ENCODE measurements at regions not wholly inside any gene's neighbourhood (a gene's known extent, or its start where the extent isn't known, plus 50 kb on each side); places are given as distances from the start of the nearest gene placed in this dataset.

- Histone ChIP-seq H3K9me3 (ENCODE audit: control insufficient read depth, insufficient read depth, low read depth, low read length) (peaks cover 2% of the 10 kb centered on the region; the same call in 1 of the 2 replicates), H3K4me3 (ENCODE audit: low read depth in 2 of 2, low read length in 2 of 2) (no peak overlapping the region), H3K27ac (ENCODE audit: low read length) (no peak overlapping the region), H3K4me1 (ENCODE audit: control insufficient read depth, insufficient read depth, low read length) (no peaks in the 10 kb centered on the region), H3K36me3 (ENCODE audit: control insufficient read depth, insufficient read depth, low read length) (no peaks in the 10 kb centered on the region), H3K27me3 (ENCODE audit: control insufficient read depth, insufficient read depth, low read length) (peaks cover 3% of the 10 kb centered on the region)
- no TSS peak for BruUV-seq (replicated peaks)
- CTCF ChIA-PET = no interaction called here
- intact Hi-C loops (cut with micrococcal nuclease; ENCODE audit: unreplicated experiment) = no loop called here
- DNase-seq (ENCODE audit: low read depth, low spot score) (no peak), ATAC-seq (no peak)
- POLR2A ChIA-PET = no interaction called here
- in situ Hi-C loops (cut with HindIII; ENCODE audit: low pct_unique_long_range_greater_than_20kb, low sequenced_read_pairs) = no loop called here
- TF ChIP-seq SIN3A (IDR thresholded peaks at IDR 0.05; ENCODE audit: borderline replicate concordance, insufficient read depth, low read depth, low read length) (no peak), TCF7L2 (IDR thresholded peaks at IDR 0.05; ENCODE audit: low read depth, low read length) (no peak), REST (IDR thresholded peaks at IDR 0.05; ENCODE audit: insufficient read depth in 1 of 2, low read depth in 2 of 2, low read length in 1 of 2) (no peak), CTCF (IDR thresholded peaks at IDR 0.05) (no peak), POLR2AphosphoS5 (IDR thresholded peaks at IDR 0.05; ENCODE audit: low read depth, low read length) (no peak)
Measured at GRCh38 chr20:52459150-52459549, 267.6 kb upstream of the ZFP64 start.

GRCh38 chr20:52457826-52458225, 266.2 kb upstream of the ZFP64 start:
- Histone ChIP-seq H3K27me3 (ENCODE audit: control insufficient read depth, insufficient read depth, low read length) (no peaks in the 10 kb centered on the region; the same call in 1 of the 2 replicates), H3K4me1 (ENCODE audit: control insufficient read depth, insufficient read depth, low read length) (no peaks in the 10 kb centered on the region), H3K27ac (ENCODE audit: low read length) (no peak overlapping the region), H3K4me3 (ENCODE audit: low read depth in 2 of 2, low read length in 2 of 2) (no peak overlapping the region), H3K36me3 (ENCODE audit: control insufficient read depth, insufficient read depth, low read length) (no peaks in the 10 kb centered on the region), H3K9me3 (ENCODE audit: control insufficient read depth, insufficient read depth, low read depth, low read length) (peaks cover 2% of the 10 kb centered on the region; the same call in 1 of the 2 replicates)
- ATAC-seq (no peak), DNase-seq (ENCODE audit: low read depth, low spot score) (no peak)
- BruUV-seq (replicated peaks) = no TSS peak
- POLR2A ChIA-PET = no interaction called here
- TF ChIP-seq POLR2AphosphoS5 (IDR thresholded peaks at IDR 0.05; ENCODE audit: low read depth, low read length) = no peak
- intact Hi-C loops (cut with micrococcal nuclease; ENCODE audit: unreplicated experiment) (no loop called here), in situ Hi-C loops (cut with HindIII; ENCODE audit: low pct_unique_long_range_greater_than_20kb, low sequenced_read_pairs) (no loop called here)
- CTCF ChIA-PET = no interaction called here

- TF ChIP-seq POLR2AphosphoS5 (IDR thresholded peaks at IDR 0.05; ENCODE audit: low read depth, low read length) = no peak
- no peak for TF ChIP-seq CTCF (IDR thresholded peaks at IDR 0.05)
- no peak for TF ChIP-seq SIN3A (IDR thresholded peaks at IDR 0.05; ENCODE audit: borderline replicate concordance, insufficient read depth, low read depth, low read length)
- no peak for TF ChIP-seq REST (IDR thresholded peaks at IDR 0.05; ENCODE audit: insufficient read depth in 1 of 2, low read depth in 2 of 2, low read length in 1 of 2)
- no peak for TF ChIP-seq TCF7L2 (IDR thresholded peaks at IDR 0.05; ENCODE audit: low read depth, low read length)
- in situ Hi-C loops (cut with HindIII; ENCODE audit: low pct_unique_long_range_greater_than_20kb, low sequenced_read_pairs) (no loop called here), intact Hi-C loops (cut with micrococcal nuclease; ENCODE audit: unreplicated experiment) (no loop called here)
- H3K36me3 ChIP-seq (ENCODE audit: control insufficient read depth, insufficient read depth, low read length) = no peaks in the 10 kb centered on the region
- H3K27me3 ChIP-seq (ENCODE audit: control insufficient read depth, insufficient read depth, low read length) = no peaks in the 10 kb centered on the region
- H3K27ac ChIP-seq (ENCODE audit: low read length) = no peak overlapping the region
- ChIA-PET CTCF (no interaction called here), POLR2A (no interaction called here)
- DNase-seq (ENCODE audit: low read depth, low spot score) (no peak), ATAC-seq (no peak)
- H3K9me3 ChIP-seq (ENCODE audit: control insufficient read depth, insufficient read depth, low read depth, low read length) = peaks cover 2% of the 10 kb centered on the region; the same call in 1 of the 2 replicates
- H3K4me1 ChIP-seq (ENCODE audit: control insufficient read depth, insufficient read depth, low read length) = no peaks in the 10 kb centered on the region
- BruUV-seq (replicated peaks) = no TSS peak
- H3K4me3 ChIP-seq (ENCODE audit: low read depth in 2 of 2, low read length in 2 of 2) = no peak overlapping the region
Measured at GRCh38 chr20:52454660-52455059, 263.1 kb upstream of the ZFP64 start.
